ENCODE measurements at regions not wholly inside any gene's neighbourhood (a gene's known extent, or its start where the extent isn't known, plus 50 kb on each side); places are given as distances from the start of the nearest gene placed in this dataset.
"Not testable (repeated sequence)": the region's sequence is repeated elsewhere in the genome, so short reads cannot be mapped to it uniquely, and the experiment has no call there.

GRCh38 chr17:71798701-71799100, 322.1 kb upstream of the SOX9 start:
- intact Hi-C loops (cut with micrococcal nuclease): no loop called here

DNA sequence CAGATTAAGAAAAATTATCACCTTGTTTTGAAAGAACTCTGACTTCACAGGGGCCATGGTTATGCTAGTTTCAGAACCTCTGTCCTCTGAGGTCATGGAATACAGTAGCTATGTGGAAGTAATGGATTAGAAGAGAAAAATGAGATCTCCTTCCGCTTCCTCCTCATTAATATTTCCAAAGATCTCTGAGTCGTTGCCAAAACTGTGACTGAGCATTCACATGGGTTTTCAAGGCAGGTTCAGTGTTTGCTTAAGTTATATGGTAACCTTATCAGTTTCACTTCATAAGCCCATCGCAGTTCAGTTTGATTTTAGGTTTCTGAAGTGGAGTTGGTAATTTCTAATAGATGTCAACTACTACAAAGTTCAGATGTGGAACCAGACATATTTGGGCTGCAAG, 321.2 kb upstream of the SOX9 start:
- intact Hi-C loops (cut with micrococcal nuclease): no loop called here

- intact Hi-C loops (cut with micrococcal nuclease): no loop called here
These were observed 319.5 kb upstream of the SOX9 start for GRCh38 chr17:71801301-71801700.

DNA sequence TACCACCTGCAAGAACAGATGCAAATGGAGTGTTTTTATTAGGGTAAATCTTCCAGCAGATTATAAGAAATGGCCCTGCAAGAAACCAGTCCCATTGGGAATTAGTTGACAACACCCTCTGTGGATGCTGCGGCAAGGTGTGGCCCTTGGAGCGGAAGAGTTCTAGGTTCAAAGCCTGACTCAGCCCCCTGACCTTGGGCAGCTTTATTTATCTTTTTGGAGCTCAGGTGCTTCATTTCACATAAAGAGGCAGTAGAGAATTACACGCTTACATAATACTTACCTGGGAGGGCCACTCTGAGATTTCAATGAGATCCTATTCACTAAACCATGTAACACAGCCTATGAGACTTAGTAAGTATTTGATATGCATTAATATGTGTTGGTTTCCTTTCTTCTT, 318.2 kb upstream of the SOX9 start:
- intact Hi-C loops (cut with micrococcal nuclease): no loop called here

- intact Hi-C loops (cut with micrococcal nuclease): no loop called here
These were observed 317.1 kb upstream of the SOX9 start for GRCh38 chr17:71803656-71804284.

DNA sequence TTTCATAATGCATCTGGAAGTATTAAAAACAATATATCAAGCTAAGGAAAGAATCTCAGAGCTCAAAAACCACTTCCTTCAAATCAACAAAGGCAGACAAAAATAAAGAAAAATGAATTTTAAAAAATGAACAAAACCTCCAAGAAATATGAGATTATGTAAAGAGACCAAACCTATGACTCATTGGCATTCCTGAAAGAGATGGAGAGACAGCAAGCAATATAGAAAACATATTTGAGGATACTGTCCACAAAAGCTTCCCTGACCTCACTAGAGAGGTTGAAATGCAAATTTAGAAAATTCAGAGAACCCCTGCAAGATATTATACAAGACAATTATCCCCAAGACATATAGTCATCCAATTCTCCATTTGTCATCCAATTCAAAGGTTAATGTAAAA, 311.3 kb upstream of the SOX9 start:
- intact Hi-C loops (cut with micrococcal nuclease): no loop called here

DNA sequence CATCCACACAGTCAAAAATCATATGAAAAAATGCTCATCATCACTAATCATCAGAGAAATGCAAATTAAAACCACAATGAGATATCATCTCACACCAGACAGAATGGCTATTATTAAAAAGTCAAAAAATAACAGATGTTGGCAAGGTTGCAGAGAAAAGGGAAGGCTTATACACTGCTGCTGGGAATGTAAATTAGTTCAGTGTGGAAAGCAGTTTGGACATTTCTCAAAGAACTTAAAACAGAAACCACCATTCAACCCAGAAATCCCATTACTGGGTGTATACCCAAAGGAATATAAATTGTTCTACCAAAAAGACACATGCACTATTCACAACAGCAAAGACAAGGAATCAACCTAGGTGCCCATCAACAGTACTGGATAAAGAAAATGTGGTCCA, 307.0 kb upstream of the SOX9 start:
- intact Hi-C loops (cut with micrococcal nuclease): not testable (repeated sequence)

- intact Hi-C loops (cut with micrococcal nuclease): no loop called here
These were observed 299.3 kb upstream of the SOX9 start for GRCh38 chr17:71821511-71821910.

- intact Hi-C loops (cut with micrococcal nuclease): no loop called here
These were observed 296.1 kb upstream of the SOX9 start for GRCh38 chr17:71824671-71825070.

DNA sequence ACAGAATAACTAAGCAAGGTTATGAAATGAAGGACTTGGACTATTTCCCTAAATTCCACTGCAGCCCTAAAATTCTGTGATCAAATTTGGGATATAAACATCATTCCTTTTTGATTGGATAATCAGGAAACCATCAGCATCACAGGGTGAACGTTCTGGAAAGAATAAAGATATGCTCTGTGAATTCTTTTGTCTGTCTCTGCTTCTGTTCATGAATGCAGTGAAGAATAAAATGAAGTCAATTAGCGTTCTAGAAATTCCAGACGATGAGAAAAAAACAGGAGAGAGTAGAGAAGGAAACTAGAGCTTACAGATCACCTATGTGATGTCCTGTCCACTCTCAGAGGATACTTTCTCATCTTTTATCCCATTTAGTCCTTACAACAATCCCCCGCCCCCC, 295.1 kb upstream of the SOX9 start:
- intact Hi-C loops (cut with micrococcal nuclease): no loop called here

DNA sequence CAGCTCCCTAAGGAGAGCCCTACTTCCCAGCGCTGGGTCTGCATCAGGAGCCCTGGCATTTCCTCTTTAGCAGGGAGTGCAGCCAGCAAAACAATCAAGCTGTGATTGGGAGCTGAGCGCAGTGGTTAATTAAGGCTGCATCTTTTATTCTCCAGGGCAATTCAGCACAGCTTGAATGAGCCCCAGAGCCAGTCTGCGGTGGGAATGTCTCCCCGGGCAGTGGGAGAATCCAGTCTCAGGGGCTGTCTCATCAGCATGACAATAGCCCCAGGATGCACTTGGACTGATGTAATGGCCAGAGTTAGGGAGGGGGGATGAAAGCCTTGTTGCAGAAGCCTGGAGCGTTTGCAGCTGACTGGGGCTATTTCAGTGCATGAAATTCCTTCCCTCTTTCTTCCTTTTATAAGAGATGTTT, 292.6 kb upstream of the SOX9 start:
- intact Hi-C loops (cut with micrococcal nuclease): no loop called here

DNA sequence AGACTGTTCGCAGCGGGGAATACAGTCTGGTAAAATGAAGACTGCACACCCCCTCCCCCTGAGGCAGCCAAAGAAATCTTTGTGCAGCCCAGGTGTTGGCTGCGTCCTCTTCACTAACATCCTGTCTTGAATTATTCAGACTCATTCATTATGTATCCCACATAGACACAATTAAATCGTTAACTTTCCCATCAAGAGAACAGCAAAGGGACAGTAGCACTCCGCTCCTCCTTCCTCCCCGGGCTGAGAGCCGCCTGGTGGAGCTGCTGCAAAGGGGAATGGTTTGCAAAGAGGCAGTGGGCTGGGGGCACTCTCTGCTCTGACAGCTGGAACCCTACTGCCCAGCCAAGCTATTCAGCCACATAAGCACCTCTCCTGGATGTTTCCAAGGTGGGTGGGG, 290.0 kb upstream of the SOX9 start:
- intact Hi-C loops (cut with micrococcal nuclease): no loop called here

- intact Hi-C loops (cut with micrococcal nuclease): no loop called here
These were observed 277.8 kb upstream of the SOX9 start for GRCh38 chr17:71842986-71843385.

DNA sequence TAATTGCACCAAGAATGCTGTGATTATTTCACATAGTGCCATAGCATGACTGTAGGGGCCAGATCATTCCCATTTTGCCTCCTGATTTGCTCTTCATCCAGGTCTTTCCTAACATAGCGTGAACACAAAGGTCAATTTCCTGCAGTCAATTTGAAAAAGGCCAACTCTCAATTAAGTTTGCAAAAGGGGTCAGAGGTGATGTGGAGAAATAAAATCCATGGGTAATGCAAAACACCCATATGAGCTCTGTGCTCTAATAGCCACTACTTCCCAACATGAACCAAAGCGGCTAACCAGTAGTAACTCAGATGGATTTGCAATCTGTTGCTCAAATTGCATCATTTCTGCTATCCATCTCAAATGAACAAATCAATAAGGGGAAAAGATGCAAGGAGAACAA, 275.5 kb upstream of the SOX9 start:
- intact Hi-C loops (cut with micrococcal nuclease): no loop called here

GRCh38 chr17:71846561-71847110, 274.2 kb upstream of the SOX9 start:
- intact Hi-C loops (cut with micrococcal nuclease): no loop called here

GRCh38 chr17:71849783-71850768, 270.7 kb upstream of the SOX9 start:
- intact Hi-C loops (cut with micrococcal nuclease): no loop called here

DNA sequence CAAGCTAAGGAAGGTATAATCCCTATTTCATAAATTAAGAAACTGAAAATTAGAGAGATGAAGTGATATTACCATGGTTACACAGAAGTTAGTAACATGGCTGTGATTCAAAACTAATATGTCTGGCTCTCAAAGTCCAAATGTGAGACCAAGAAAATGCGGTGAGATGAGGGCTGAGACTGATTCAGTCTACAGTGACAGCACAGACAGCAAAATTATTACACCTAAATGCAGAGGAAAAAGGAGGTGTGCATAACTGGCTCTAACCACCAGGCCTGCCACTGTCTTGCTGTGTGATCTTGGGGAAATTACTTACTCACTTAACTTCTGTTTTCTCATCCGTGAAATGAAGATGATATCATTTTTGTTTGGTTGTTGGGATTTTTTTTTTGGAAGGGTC, 270.0 kb upstream of the SOX9 start:
- intact Hi-C loops (cut with micrococcal nuclease): no loop called here

DNA sequence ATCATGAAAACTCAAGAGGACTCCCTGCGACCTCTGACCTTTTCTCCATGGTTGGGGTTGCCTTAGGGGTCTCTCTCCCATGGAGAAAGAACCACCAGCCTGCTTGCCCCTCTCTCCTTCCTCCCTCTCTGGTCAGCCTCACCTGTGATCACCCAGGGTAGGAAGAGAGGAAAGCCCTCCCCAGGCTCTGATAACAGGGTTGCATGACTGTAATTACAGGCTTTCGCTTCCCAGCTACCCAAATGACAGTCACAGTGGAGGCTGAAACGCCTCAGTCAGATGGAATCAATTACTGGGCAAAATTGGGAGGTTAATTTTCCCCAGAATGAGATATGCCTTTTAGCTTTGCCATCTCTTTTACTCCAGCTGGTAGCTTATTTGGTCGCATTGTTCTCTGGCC, 265.8 kb upstream of the SOX9 start:
- intact Hi-C loops (cut with micrococcal nuclease): no loop called here

- intact Hi-C loops (cut with micrococcal nuclease): no loop called here
These were observed 256.1 kb upstream of the SOX9 start for GRCh38 chr17:71864755-71865154.

DNA sequence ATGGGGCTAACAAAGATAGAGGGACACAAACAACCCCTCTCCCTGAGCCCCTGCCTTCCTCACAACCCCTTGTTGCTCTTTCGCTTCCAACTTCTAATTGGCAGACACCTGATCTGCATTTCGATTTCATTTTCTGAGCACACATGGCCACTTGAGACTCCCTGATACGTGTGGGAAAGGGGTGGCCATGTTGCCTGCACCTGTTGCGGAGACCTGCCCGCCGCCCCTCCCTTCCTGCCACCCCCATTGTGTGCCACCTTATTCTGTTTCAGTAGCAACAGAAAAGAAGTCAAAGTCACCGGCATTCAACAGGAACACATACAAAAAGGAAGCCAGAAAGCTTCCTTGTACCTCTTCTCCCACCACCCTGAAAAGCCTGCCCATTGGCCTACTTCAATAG, 254.7 kb upstream of the SOX9 start:
- intact Hi-C loops (cut with micrococcal nuclease): no loop called here

DNA sequence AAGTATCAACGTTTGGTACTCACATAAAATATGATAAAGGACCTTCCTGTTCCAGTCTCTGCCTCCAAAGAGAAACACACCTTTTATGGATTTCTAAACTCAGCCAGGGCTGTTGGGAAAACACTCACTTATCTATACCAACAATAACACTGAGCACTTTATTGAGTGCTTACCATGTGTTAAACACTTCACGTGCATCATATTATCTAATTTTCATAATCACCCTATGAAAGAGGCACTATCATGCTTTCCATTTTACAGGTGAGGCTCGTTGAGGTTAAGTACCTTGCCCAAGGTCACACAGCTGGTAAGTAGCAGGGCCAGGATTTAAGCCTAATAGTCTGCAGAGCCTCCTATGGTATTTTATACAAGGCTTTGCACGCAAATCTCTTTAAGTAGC, 251.5 kb upstream of the SOX9 start:
- intact Hi-C loops (cut with micrococcal nuclease): no loop called here

DNA sequence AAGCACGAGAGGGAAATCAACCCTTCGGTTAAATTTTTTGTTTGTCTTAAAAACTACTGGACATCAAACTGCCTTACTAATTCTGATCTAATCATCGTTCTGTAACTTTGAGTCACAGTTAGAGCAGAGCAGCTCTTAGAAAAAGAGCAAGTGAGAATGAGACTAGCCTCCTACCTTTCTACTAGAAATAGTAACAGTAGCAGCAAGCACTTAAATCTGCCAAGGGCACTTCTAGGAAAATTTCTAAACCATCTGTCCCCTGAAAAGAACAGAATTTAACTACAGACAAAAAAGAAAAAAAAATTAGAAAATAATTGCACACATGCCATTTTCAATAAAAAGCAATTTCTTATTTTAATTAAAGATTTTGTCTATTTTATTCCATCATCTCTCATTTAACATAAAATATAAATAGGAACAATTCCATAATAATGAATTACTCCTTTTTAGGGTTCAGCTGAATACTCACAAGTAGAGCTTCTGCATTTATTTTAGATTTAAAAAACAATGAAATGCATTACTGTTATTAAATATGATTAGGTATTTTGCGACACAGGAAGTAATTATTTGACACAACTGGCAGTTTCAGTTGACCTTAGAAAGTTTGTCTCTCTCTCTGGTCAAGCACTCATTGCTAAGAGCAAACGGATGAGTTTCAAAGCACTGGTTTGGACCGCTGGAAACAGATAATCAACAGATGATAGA, 250.8 kb upstream of the SOX9 start:
- intact Hi-C loops (cut with micrococcal nuclease): no loop called here
